NCI-H146 (cell line): ENCODE measurements at regions not wholly inside any gene's neighbourhood (a gene's known extent, or its start where the extent isn't known, plus 50 kb on each side); places are given as distances from the start of the nearest gene placed in this dataset.
A peak's percentile ranks its signal among the peaks of the same experiment; 100 is the strongest.

Source experiments
- DNase-seq: peaks from one replicate; lab custom pipeline; 2025; lab: John Stamatoyannopoulos, UW

- no peak for DNase-seq
Observed at GRCh38 chr1:87194856-87195255, 133.8 kb upstream of the LMO4 start.

GRCh38 chr1:87196110-87196827, 132.4 kb upstream of the LMO4 start:
- DNase-seq, result no peak

GRCh38 chr1:87197156-87197555, 131.5 kb upstream of the LMO4 start:
- DNase-seq, result no peak

- no peak for DNase-seq
Observed at GRCh38 chr1:87197641-87198040, 131.0 kb upstream of the LMO4 start.

- DNase-seq, result peak; percentile 19
Observed at GRCh38 chr1:87200875-87201638, 127.6 kb upstream of the LMO4 start.

- DNase-seq, result no peak
Observed at GRCh38 chr1:87201768-87202167, 126.9 kb upstream of the LMO4 start.

GRCh38 chr1:87202451-87202850, 126.2 kb upstream of the LMO4 start:
- DNase-seq, result no peak

- DNase-seq, result no peak
Observed at GRCh38 chr1:87202922-87203655, 125.6 kb upstream of the LMO4 start.

- DNase-seq, result no peak
Observed at GRCh38 chr1:87203904-87204303, 124.8 kb upstream of the LMO4 start.

GRCh38 chr1:87204441-87204840, 124.2 kb upstream of the LMO4 start:
- DNase-seq, result no peak

- no peak for DNase-seq
Observed at GRCh38 chr1:87204921-87205320, 123.8 kb upstream of the LMO4 start.

- no peak for DNase-seq
Observed at GRCh38 chr1:87206044-87206831, 122.4 kb upstream of the LMO4 start.

GRCh38 chr1:87208080-87208479, 120.6 kb upstream of the LMO4 start:
- DNase-seq, result no peak

GRCh38 chr1:87208931-87209330, 119.7 kb upstream of the LMO4 start:
- DNase-seq, result no peak

- no peak for DNase-seq
Observed at GRCh38 chr1:87210151-87210550, 118.5 kb upstream of the LMO4 start.

GRCh38 chr1:87212431-87213134, 116.1 kb upstream of the LMO4 start:
- no peak for DNase-seq

- DNase-seq, result no peak
Observed at GRCh38 chr1:87213135-87213515, 115.6 kb upstream of the LMO4 start.

GRCh38 chr1:87215592-87215991, 113.1 kb upstream of the LMO4 start:
- DNase-seq, result no peak

GRCh38 chr1:87218618-87219017, 110.1 kb upstream of the LMO4 start:
- no peak for DNase-seq

GRCh38 chr1:87219141-87219540, 109.5 kb upstream of the LMO4 start:
- DNase-seq, result no peak

GRCh38 chr1:87219626-87220025, 109.1 kb upstream of the LMO4 start:
- DNase-seq, result no peak

- no peak for DNase-seq
Observed at GRCh38 chr1:87220993-87221392, 107.7 kb upstream of the LMO4 start.
